SK-N-SH (cell line): ENCODE measurements at regions not wholly inside any gene's neighbourhood (a gene's known extent, or its start where the extent isn't known, plus 50 kb on each side); places are given as distances from the start of the nearest gene placed in this dataset.

Source experiments
- EZH2phosphoT487 ChIP-seq: fragments of 200-600 bp; sonication (generic); IDR thresholded peaks from 2 replicates; pipeline ENCODE4 v1.6.1; 2017; ENCODE audit warnings: low read depth, mixed run types, mild to moderate bottlenecking, antibody characterized with exemption, moderate library complexity, borderline replicate concordance
- FOXJ3 ChIP-seq: sonication (generic); formaldehyde crosslinking; IDR thresholded peaks from 2 replicates; pipeline ENCODE4 v1.5.1; 2020; ENCODE audit warnings: mild to moderate bottlenecking, missing genetic modification reagents
- GABPA ChIP-seq: IDR thresholded peaks from 2 replicates; pipeline ENCODE4 v1.4.0; 2012; ENCODE audit warnings: low read depth, mild to moderate bottlenecking
- MXI1 ChIP-seq: IDR thresholded peaks from 2 replicates; pipeline ENCODE4 v1.6.1; 2012; ENCODE audit warnings: mild to moderate bottlenecking, low read depth, low read length, improper control_type of control experiment
- POLR2AphosphoS5 ChIP-seq: IDR thresholded peaks from 2 replicates; pipeline ENCODE4 v1.6.1; 2012; ENCODE audit warnings: low read depth, low read length
- RAD21 ChIP-seq: IDR thresholded peaks from 2 replicates; pipeline ENCODE4 v1.6.1; 2012; ENCODE audit warnings: mild to moderate bottlenecking, low read length
- TAF1 ChIP-seq: IDR thresholded peaks from 2 replicates; pipeline ENCODE4 v1.6.1; 2012; ENCODE audit warnings: low read depth, mild to moderate bottlenecking, low read length, moderate library complexity, borderline replicate concordance
- TCF12 ChIP-seq: IDR thresholded peaks from 2 replicates; pipeline ENCODE4 v1.4.0; 2012
- TEAD4 ChIP-seq: IDR thresholded peaks from 2 replicates; pipeline ENCODE4 v1.4.0; 2012; ENCODE audit warnings: mild to moderate bottlenecking, borderline replicate concordance; ENCODE audit not compliant: insufficient read depth
- USF1 ChIP-seq: IDR thresholded peaks from 2 replicates; pipeline ENCODE4 v1.4.0; 2012; ENCODE audit warnings: low read depth, borderline replicate concordance
- TF ChIP-seq, protein P1 (sequence below): fragments of 200-600 bp; sonication (generic); IDR thresholded peaks from 2 replicates; pipeline ENCODE4 v1.6.1; 2017; ENCODE audit warnings: antibody characterized with exemption, mild to moderate bottlenecking, moderate library complexity
- TF ChIP-seq, protein P2 (sequence below): IDR thresholded peaks from 2 replicates; pipeline ENCODE4 v1.4.0; 2012; ENCODE audit warnings: low read depth

GRCh38 chr18:39232490-39232889 lies 1666.9 kb upstream of the CELF4 start:
- TF ChIP-seq, protein P1, sequence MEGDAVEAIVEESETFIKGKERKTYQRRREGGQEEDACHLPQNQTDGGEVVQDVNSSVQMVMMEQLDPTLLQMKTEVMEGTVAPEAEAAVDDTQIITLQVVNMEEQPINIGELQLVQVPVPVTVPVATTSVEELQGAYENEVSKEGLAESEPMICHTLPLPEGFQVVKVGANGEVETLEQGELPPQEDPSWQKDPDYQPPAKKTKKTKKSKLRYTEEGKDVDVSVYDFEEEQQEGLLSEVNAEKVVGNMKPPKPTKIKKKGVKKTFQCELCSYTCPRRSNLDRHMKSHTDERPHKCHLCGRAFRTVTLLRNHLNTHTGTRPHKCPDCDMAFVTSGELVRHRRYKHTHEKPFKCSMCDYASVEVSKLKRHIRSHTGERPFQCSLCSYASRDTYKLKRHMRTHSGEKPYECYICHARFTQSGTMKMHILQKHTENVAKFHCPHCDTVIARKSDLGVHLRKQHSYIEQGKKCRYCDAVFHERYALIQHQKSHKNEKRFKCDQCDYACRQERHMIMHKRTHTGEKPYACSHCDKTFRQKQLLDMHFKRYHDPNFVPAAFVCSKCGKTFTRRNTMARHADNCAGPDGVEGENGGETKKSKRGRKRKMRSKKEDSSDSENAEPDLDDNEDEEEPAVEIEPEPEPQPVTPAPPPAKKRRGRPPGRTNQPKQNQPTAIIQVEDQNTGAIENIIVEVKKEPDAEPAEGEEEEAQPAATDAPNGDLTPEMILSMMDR: no peak
- TF ChIP-seq MXI1 (no peak), TEAD4 (no peak), POLR2AphosphoS5 (no peak), FOXJ3 (CRISPR knock-in tag) (no peak), TAF1 (no peak), GABPA (no peak), RAD21 (no peak), EZH2phosphoT487 (no peak), USF1 (no peak), TCF12 (no peak)
- TF ChIP-seq, protein P2, sequence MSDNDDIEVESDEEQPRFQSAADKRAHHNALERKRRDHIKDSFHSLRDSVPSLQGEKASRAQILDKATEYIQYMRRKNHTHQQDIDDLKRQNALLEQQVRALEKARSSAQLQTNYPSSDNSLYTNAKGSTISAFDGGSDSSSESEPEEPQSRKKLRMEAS: no peak
